SK-N-SH treated with all-trans-retinoic acid at 6 μM for 48 hours (cell line): ENCODE measurements at regions not wholly inside any gene's neighbourhood (a gene's known extent, or its start where the extent isn't known, plus 50 kb on each side); places are given as distances from the start of the nearest gene placed in this dataset.

Experiments
- ATAC-seq: fragments of 200-7000 bp; cut with Tn5 transposase; 3 replicates; pipeline ENCODE4 v1.9.1; 2020; ENCODE audit warnings: mild to moderate bottlenecking, moderate library complexity
- ARNTL ChIP-seq: fragments of 450-650 bp; formaldehyde crosslinking; IDR thresholded peaks from 2 replicates; pipeline ENCODE4 v1.5.0; 2020; ENCODE audit warnings: low read depth, mild to moderate bottlenecking, moderate library complexity, borderline replicate concordance
- BACH2 ChIP-seq: fragments of 250-450 bp; sonication (Bioruptor Pico); IDR thresholded peaks from 2 replicates; pipeline ENCODE4 v1.9.0; 2021; ENCODE audit warnings: mild to moderate bottlenecking, borderline replicate concordance
- CSDC2 ChIP-seq: fragments of 250-450 bp; sonication (Bioruptor Pico); IDR thresholded peaks from 2 replicates; pipeline ENCODE4 v1.5.0; 2020; ENCODE audit warnings: mild to moderate bottlenecking, moderate library complexity
- ESRRG ChIP-seq: fragments of 250-450 bp; sonication (Bioruptor Pico); IDR thresholded peaks from 2 replicates; pipeline ENCODE4 v1.6.1; 2021; ENCODE audit warnings: mild to moderate bottlenecking
- GLIS3 ChIP-seq: fragments of 250-450 bp; sonication (Bioruptor Pico); IDR thresholded peaks from 2 replicates; pipeline ENCODE4 v1.5.0; 2020; ENCODE audit warnings: mild to moderate bottlenecking, moderate library complexity
- ISL1 ChIP-seq: fragments of 250-450 bp; sonication (Bioruptor Pico); IDR thresholded peaks from 2 replicates; pipeline ENCODE4 v2.1.2; 2022; ENCODE audit warnings: mild to moderate bottlenecking, moderate library complexity
- OSR1 ChIP-seq: fragments of 250-450 bp; sonication (Bioruptor Pico); IDR thresholded peaks from 2 replicates; pipeline ENCODE4 v1.8.0; 2022; ENCODE audit warnings: moderate library complexity, mild to moderate bottlenecking, inconsistent platforms
- POU6F1 ChIP-seq: fragments of 250-450 bp; sonication (Bioruptor Pico); IDR thresholded peaks from 2 replicates; pipeline ENCODE4 v1.8.0; 2021; ENCODE audit warnings: low read depth, mild to moderate bottlenecking, moderate library complexity, borderline replicate concordance
- PPARA ChIP-seq: fragments of 250-450 bp; sonication (Bioruptor Pico); IDR thresholded peaks from 2 replicates; pipeline ENCODE4 v1.5.0; 2020; ENCODE audit warnings: mild to moderate bottlenecking, borderline replicate concordance
- RARB ChIP-seq: fragments of 250-450 bp; sonication (Bioruptor Pico); IDR thresholded peaks from 2 replicates; pipeline ENCODE4 v1.8.0; 2021; ENCODE audit warnings: mild to moderate bottlenecking, moderate library complexity
- SNAI2 ChIP-seq: fragments of 250-450 bp; sonication (Bioruptor Pico); IDR thresholded peaks from 2 replicates; pipeline ENCODE4 v1.5.0; 2020; ENCODE audit warnings: mild to moderate bottlenecking, moderate library complexity
- TCF4 ChIP-seq: fragments of 250-450 bp; sonication (Bioruptor Pico); IDR thresholded peaks from 2 replicates; pipeline ENCODE4 v1.8.0; 2021; ENCODE audit warnings: mild to moderate bottlenecking, moderate library complexity, borderline replicate concordance
- TOX ChIP-seq: fragments of 250-450 bp; sonication (Bioruptor Pico); IDR thresholded peaks from 2 replicates; pipeline ENCODE4 v1.8.0; 2021; ENCODE audit warnings: mild to moderate bottlenecking, moderate library complexity, borderline replicate concordance
- ZC3H10 ChIP-seq: fragments of 250-450 bp; sonication (Bioruptor Pico); IDR thresholded peaks from 2 replicates; pipeline ENCODE4 v1.5.1; 2021; ENCODE audit warnings: mild to moderate bottlenecking, moderate library complexity
- ZFP30 ChIP-seq: fragments of 450-650 bp; formaldehyde crosslinking; IDR thresholded peaks from 2 replicates; pipeline ENCODE4 v1.5.0; 2022; ENCODE audit warnings: mild to moderate bottlenecking, moderate library complexity
- ZNF565 ChIP-seq: fragments of 450-650 bp; formaldehyde crosslinking; conservative IDR thresholded peaks from 2 replicates; pipeline ENCODE4 v1.5.0; 2020; ENCODE audit warnings: low read depth, mild to moderate bottlenecking, moderate library complexity
- ZNF70 ChIP-seq: fragments of 450-650 bp; formaldehyde crosslinking; IDR thresholded peaks from 2 replicates; pipeline ENCODE4 v1.5.0; 2020; ENCODE audit warnings: mild to moderate bottlenecking, moderate library complexity
- TF ChIP-seq, protein P1 (sequence below): fragments of 250-450 bp; sonication (Bioruptor Pico); IDR thresholded peaks from 2 replicates; pipeline ENCODE4 v1.5.0; 2020; ENCODE audit warnings: mild to moderate bottlenecking, moderate library complexity
- TF ChIP-seq, protein P2 (sequence below): fragments of 250-450 bp; sonication (Bioruptor Pico); IDR thresholded peaks from 2 replicates; pipeline ENCODE4 v1.8.0; 2020; ENCODE audit warnings: mild to moderate bottlenecking, moderate library complexity, borderline replicate concordance
- TF ChIP-seq, protein P3 (sequence below): fragments of 250-450 bp; sonication (Bioruptor Pico); IDR thresholded peaks from 2 replicates; pipeline ENCODE4 v1.5.1; 2020; ENCODE audit warnings: low read depth, mild to moderate bottlenecking, moderate library complexity
- TF ChIP-seq, protein P4 (sequence below): fragments of 250-450 bp; sonication (Bioruptor Pico); IDR thresholded peaks from 2 replicates; pipeline ENCODE4 v1.5.1; 2021; ENCODE audit warnings: mild to moderate bottlenecking, moderate library complexity

DNA sequence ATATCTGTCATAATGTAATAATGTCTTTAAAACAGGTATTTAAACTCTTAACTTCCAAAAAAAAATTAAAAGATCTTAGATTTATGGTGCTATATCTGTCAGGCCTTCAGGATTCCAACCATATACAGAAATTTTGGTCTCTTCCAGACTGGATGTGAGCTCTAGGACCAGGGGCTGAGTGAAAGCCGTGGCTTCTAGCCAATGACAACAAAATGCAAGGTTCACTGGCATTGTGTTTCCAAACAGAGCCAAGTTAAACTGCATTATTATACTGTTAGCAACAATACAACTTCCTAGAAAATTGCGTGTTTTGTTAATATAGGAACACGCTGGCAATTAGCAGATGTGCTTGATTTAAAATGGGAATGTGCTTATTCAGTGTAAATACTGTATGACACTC is 809.8 kb upstream of the SOX11 start:
- no peak for ATAC-seq

DNA sequence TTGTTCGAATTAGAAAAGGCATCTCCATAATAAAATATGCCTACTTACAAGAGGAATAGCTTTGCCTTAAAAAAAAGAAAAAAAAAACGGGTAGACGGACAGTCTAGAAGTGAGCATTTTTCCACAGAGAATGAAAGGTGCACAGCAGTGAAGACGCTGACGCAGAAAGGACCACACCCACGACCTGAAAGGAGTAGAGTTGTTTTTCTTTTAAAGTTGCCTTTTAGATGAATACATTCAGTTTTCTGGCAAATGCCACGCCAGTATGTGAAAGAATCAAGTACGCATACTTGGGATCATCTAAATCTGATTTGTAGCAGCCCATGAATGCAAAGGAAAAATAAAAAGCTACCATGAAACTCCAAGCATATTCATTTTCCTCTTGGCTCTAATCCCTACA is 809.2 kb upstream of the SOX11 start:
- ATAC-seq = no peak

More for the DNA sequence above, 809.8 kb upstream of the SOX11 start:
- TF ChIP-seq, protein P1, sequence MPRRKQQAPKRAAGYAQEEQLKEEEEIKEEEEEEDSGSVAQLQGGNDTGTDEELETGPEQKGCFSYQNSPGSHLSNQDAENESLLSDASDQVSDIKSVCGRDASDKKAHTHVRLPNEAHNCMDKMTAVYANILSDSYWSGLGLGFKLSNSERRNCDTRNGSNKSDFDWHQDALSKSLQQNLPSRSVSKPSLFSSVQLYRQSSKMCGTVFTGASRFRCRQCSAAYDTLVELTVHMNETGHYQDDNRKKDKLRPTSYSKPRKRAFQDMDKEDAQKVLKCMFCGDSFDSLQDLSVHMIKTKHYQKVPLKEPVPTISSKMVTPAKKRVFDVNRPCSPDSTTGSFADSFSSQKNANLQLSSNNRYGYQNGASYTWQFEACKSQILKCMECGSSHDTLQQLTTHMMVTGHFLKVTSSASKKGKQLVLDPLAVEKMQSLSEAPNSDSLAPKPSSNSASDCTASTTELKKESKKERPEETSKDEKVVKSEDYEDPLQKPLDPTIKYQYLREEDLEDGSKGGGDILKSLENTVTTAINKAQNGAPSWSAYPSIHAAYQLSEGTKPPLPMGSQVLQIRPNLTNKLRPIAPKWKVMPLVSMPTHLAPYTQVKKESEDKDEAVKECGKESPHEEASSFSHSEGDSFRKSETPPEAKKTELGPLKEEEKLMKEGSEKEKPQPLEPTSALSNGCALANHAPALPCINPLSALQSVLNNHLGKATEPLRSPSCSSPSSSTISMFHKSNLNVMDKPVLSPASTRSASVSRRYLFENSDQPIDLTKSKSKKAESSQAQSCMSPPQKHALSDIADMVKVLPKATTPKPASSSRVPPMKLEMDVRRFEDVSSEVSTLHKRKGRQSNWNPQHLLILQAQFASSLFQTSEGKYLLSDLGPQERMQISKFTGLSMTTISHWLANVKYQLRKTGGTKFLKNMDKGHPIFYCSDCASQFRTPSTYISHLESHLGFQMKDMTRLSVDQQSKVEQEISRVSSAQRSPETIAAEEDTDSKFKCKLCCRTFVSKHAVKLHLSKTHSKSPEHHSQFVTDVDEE (CRISPR knock-in tag) = no peak
- TF ChIP-seq BACH2 = no peak
- no peak for TF ChIP-seq ZC3H10
- no peak for TF ChIP-seq TCF4 (CRISPR knock-in tag)
- TF ChIP-seq, protein P2, sequence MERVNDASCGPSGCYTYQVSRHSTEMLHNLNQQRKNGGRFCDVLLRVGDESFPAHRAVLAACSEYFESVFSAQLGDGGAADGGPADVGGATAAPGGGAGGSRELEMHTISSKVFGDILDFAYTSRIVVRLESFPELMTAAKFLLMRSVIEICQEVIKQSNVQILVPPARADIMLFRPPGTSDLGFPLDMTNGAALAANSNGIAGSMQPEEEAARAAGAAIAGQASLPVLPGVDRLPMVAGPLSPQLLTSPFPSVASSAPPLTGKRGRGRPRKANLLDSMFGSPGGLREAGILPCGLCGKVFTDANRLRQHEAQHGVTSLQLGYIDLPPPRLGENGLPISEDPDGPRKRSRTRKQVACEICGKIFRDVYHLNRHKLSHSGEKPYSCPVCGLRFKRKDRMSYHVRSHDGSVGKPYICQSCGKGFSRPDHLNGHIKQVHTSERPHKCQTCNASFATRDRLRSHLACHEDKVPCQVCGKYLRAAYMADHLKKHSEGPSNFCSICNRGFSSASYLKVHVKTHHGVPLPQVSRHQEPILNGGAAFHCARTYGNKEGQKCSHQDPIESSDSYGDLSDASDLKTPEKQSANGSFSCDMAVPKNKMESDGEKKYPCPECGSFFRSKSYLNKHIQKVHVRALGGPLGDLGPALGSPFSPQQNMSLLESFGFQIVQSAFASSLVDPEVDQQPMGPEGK = no peak
- no peak for TF ChIP-seq CSDC2 (CRISPR knock-in tag)
- no peak for TF ChIP-seq GLIS3 (CRISPR knock-in tag)
- TF ChIP-seq OSR1 (CRISPR knock-in tag) = no peak
- TF ChIP-seq, protein P3, sequence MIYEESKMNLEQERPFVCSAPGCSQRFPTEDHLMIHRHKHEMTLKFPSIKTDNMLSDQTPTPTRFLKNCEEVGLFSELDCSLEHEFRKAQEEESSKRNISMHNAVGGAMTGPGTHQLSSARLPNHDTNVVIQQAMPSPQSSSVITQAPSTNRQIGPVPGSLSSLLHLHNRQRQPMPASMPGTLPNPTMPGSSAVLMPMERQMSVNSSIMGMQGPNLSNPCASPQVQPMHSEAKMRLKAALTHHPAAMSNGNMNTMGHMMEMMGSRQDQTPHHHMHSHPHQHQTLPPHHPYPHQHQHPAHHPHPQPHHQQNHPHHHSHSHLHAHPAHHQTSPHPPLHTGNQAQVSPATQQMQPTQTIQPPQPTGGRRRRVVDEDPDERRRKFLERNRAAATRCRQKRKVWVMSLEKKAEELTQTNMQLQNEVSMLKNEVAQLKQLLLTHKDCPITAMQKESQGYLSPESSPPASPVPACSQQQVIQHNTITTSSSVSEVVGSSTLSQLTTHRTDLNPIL (CRISPR knock-in tag) = no peak
- TF ChIP-seq RARB (CRISPR knock-in tag) = no peak
- TF ChIP-seq TOX (CRISPR knock-in tag) = no peak
- no peak for TF ChIP-seq POU6F1 (CRISPR knock-in tag)
- no peak for TF ChIP-seq ZNF565 (CRISPR knock-in tag)
- no peak for TF ChIP-seq ARNTL

GRCh38 chr2:4883375-4883774 is 808.8 kb upstream of the SOX11 start:
- no peak for ATAC-seq
- no peak for TF ChIP-seq ZFP30 (CRISPR knock-in tag)
- no peak for TF ChIP-seq ZC3H10
- no peak for TF ChIP-seq PPARA
- TF ChIP-seq SNAI2 (CRISPR knock-in tag) = no peak
- no peak for TF ChIP-seq ISL1
- no peak for TF ChIP-seq POU6F1 (CRISPR knock-in tag)
- no peak for TF ChIP-seq OSR1 (CRISPR knock-in tag)
- TF ChIP-seq GLIS3 (CRISPR knock-in tag) = no peak
- TF ChIP-seq, protein P4, sequence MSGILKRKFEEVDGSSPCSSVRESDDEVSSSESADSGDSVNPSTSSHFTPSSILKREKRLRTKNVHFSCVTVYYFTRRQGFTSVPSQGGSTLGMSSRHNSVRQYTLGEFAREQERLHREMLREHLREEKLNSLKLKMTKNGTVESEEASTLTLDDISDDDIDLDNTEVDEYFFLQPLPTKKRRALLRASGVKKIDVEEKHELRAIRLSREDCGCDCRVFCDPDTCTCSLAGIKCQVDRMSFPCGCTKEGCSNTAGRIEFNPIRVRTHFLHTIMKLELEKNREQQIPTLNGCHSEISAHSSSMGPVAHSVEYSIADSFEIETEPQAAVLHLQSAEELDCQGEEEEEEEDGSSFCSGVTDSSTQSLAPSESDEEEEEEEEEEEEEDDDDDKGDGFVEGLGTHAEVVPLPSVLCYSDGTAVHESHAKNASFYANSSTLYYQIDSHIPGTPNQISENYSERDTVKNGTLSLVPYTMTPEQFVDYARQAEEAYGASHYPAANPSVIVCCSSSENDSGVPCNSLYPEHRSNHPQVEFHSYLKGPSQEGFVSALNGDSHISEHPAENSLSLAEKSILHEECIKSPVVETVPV (CRISPR knock-in tag) = no peak
- no peak for TF ChIP-seq RARB (CRISPR knock-in tag)
- no peak for TF ChIP-seq TOX (CRISPR knock-in tag)

More for the DNA sequence above, 809.2 kb upstream of the SOX11 start:
- no peak for TF ChIP-seq ESRRG (CRISPR knock-in tag)
- no peak for TF ChIP-seq ZNF70
- TF ChIP-seq, protein P1 (CRISPR knock-in tag) = no peak
- TF ChIP-seq ZFP30 (CRISPR knock-in tag) = no peak
- no peak for TF ChIP-seq ZNF565 (CRISPR knock-in tag)
- no peak for TF ChIP-seq CSDC2 (CRISPR knock-in tag)
- no peak for TF ChIP-seq PPARA
- TF ChIP-seq, all 23 proteins: peak for 0
